ENCODE measurements at regions not wholly inside any gene's neighbourhood (a gene's known extent, or its start where the extent isn't known, plus 50 kb on each side); places are given as distances from the start of the nearest gene placed in this dataset.

- TF ChIP-seq, protein P1, sequence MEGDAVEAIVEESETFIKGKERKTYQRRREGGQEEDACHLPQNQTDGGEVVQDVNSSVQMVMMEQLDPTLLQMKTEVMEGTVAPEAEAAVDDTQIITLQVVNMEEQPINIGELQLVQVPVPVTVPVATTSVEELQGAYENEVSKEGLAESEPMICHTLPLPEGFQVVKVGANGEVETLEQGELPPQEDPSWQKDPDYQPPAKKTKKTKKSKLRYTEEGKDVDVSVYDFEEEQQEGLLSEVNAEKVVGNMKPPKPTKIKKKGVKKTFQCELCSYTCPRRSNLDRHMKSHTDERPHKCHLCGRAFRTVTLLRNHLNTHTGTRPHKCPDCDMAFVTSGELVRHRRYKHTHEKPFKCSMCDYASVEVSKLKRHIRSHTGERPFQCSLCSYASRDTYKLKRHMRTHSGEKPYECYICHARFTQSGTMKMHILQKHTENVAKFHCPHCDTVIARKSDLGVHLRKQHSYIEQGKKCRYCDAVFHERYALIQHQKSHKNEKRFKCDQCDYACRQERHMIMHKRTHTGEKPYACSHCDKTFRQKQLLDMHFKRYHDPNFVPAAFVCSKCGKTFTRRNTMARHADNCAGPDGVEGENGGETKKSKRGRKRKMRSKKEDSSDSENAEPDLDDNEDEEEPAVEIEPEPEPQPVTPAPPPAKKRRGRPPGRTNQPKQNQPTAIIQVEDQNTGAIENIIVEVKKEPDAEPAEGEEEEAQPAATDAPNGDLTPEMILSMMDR (IDR thresholded peaks at IDR 0.05): no peak
- TF ChIP-seq EZH2phosphoT487 (IDR thresholded peaks at IDR 0.05) (no peak), EZH2 (IDR thresholded peaks at IDR 0.05) (no peak)
Observed at GRCh38 chr2:173424886-173425285, 70.2 kb downstream of the CDCA7 start.

Measured in neural progenitor cell (in vitro differentiated cells).